Activated CD4-positive, alpha-beta T cell treated with anti-CD3 and anti-CD28 coated beads for 1 hour (primary cell): ENCODE measurements at regions not wholly inside any gene's neighbourhood (a gene's known extent, or its start where the extent isn't known, plus 50 kb on each side); places are given as distances from the start of the nearest gene placed in this dataset.
"Not testable (repeated sequence)": the region's sequence is repeated elsewhere in the genome, so short reads cannot be mapped to it uniquely, and the experiment has no call there.

ENCODE experiments used
- DNase-seq: peaks from one replicate; pipeline ENCODE4 v3.0.0-alpha.2; 2020

GRCh38 chr1:101371259-101371658 lies 134.4 kb downstream of the S1PR1 start:
- DNase-seq: no peak

GRCh38 chr1:101373570-101373969 lies 136.8 kb downstream of the S1PR1 start:
- no peak for DNase-seq

GRCh38 chr1:101375448-101375847 lies 138.6 kb downstream of the S1PR1 start:
- DNase-seq: not testable (repeated sequence)

GRCh38 chr1:101376121-101377083 lies 139.6 kb downstream of the S1PR1 start:
- no peak for DNase-seq

GRCh38 chr1:101377084-101377835 lies 140.4 kb downstream of the S1PR1 start:
- no peak for DNase-seq

- no peak for DNase-seq
These were observed 142.2 kb downstream of the S1PR1 start for GRCh38 chr1:101379037-101379436.

GRCh38 chr1:101379950-101380349 lies 143.1 kb downstream of the S1PR1 start:
- DNase-seq: no peak

GRCh38 chr1:101382135-101382534 lies 145.3 kb downstream of the S1PR1 start:
- DNase-seq: no peak

GRCh38 chr1:101388904-101389546 lies 152.2 kb downstream of the S1PR1 start:
- no peak for DNase-seq

- DNase-seq: no peak
These were observed 152.7 kb downstream of the S1PR1 start for GRCh38 chr1:101389547-101389929.

GRCh38 chr1:101392552-101392951 lies 155.7 kb downstream of the S1PR1 start:
- DNase-seq: no peak

GRCh38 chr1:101394041-101394440 lies 157.2 kb downstream of the S1PR1 start:
- DNase-seq: no peak

GRCh38 chr1:101399222-101399621 lies 162.4 kb downstream of the S1PR1 start:
- DNase-seq: no peak

- no peak for DNase-seq
These were observed 169.5 kb downstream of the S1PR1 start for GRCh38 chr1:101406271-101406670.

- DNase-seq: no peak
These were observed 169.9 kb downstream of the S1PR1 start for GRCh38 chr1:101406681-101407080.

GRCh38 chr1:101407505-101408211 lies 170.8 kb downstream of the S1PR1 start:
- DNase-seq: no peak

- no peak for DNase-seq
These were observed 171.6 kb downstream of the S1PR1 start for GRCh38 chr1:101408212-101409042.

GRCh38 chr1:101409102-101409501 lies 172.3 kb downstream of the S1PR1 start:
- DNase-seq: no peak

- no peak for DNase-seq
These were observed 173.4 kb downstream of the S1PR1 start for GRCh38 chr1:101410048-101410878.

- DNase-seq: no peak
These were observed 183.6 kb downstream of the S1PR1 start for GRCh38 chr1:101420406-101420805.

- DNase-seq: not testable (repeated sequence)
These were observed 191.3 kb downstream of the S1PR1 start for GRCh38 chr1:101428083-101428482.
